ENCODE measurements at regions not wholly inside any gene's neighbourhood (a gene's known extent, or its start where the extent isn't known, plus 50 kb on each side); places are given as distances from the start of the nearest gene placed in this dataset.

DNA sequence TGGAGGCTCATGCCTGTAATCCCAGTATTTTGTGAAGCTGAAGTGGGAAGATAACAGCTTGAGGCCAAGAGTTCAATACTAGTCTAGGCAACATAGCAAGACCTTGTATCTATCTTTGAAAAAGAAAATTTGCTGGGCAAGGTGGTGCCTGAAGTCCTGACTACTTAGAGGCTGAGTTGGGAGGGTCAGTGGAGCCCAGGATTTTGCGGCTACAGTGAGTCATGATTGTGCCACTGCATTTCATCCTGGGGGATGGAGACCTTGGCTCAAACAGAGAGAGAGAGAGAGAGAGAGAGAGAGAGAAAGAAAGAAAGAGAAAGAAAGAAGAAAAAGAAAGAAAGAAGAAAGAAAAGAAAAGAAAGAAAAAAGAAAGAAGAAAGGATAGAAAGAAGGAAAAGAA lies 1872.3 kb upstream of the PCDH20 start:
- TF ChIP-seq, protein P1, sequence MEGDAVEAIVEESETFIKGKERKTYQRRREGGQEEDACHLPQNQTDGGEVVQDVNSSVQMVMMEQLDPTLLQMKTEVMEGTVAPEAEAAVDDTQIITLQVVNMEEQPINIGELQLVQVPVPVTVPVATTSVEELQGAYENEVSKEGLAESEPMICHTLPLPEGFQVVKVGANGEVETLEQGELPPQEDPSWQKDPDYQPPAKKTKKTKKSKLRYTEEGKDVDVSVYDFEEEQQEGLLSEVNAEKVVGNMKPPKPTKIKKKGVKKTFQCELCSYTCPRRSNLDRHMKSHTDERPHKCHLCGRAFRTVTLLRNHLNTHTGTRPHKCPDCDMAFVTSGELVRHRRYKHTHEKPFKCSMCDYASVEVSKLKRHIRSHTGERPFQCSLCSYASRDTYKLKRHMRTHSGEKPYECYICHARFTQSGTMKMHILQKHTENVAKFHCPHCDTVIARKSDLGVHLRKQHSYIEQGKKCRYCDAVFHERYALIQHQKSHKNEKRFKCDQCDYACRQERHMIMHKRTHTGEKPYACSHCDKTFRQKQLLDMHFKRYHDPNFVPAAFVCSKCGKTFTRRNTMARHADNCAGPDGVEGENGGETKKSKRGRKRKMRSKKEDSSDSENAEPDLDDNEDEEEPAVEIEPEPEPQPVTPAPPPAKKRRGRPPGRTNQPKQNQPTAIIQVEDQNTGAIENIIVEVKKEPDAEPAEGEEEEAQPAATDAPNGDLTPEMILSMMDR (IDR thresholded peaks at IDR 0.05) = no peak
- TF ChIP-seq POLR2AphosphoS5 (IDR thresholded peaks at IDR 0.05) (no peak), POLR2A (IDR thresholded peaks at IDR 0.05) (no peak), EP300 (IDR thresholded peaks at IDR 0.05) (no peak)

Measured in suprapubic skin (tissue), 4 donors.